IMR-90 (cell line): ENCODE measurements at regions not wholly inside any gene's neighbourhood (a gene's known extent, or its start where the extent isn't known, plus 50 kb on each side); places are given as distances from the start of the nearest gene placed in this dataset.

Source experiments
- ATAC-seq: fragments of 200-7000 bp; cut with Tn5 transposase; 2 replicates; pipeline ENCODE4 v1.9.1; 2020; ENCODE audit warnings: low read depth, mild to moderate bottlenecking, moderate library complexity
- BruUV-seq: library from RNA; stranded (reverse); fragments of 400-500 nt; replicated peaks from 2 replicates; lab custom pipeline; 2021; lab: Mats Ljungman, UMichigan
- CTCF ChIA-PET: fragments of 300-600 bp; formaldehyde crosslinking; extraction: SDS; loops from one replicate; lab custom pipeline; 2021; ENCODE audit warnings: antibody characterized with exemption; lab: Yijun Ruan, JAX
- POLR2A ChIA-PET: fragments of 300-600 bp; sonication (Branson Sonifier 250); formaldehyde crosslinking; loops from one replicate; lab custom pipeline; 2022; ENCODE audit warnings: antibody characterized with exemption; ENCODE audit not compliant: unreplicated experiment; lab: Charles Lee
- DNase-seq: peaks from one replicate; pipeline ENCODE4 v3.0.0; 2013
- H2AFZ ChIP-seq: replicated peaks from 2 replicates; pipeline ENCODE3; 2013; ENCODE audit warnings: low read length, mild to moderate bottlenecking; ENCODE audit not compliant: poor library complexity
- H2AK5ac ChIP-seq: 2 replicates; pipeline ENCODE4 v1.6.1; 2013; ENCODE audit warnings: low read depth, low read length, inconsistent platforms
- H2AK9ac ChIP-seq: replicated peaks from 2 replicates; pipeline ENCODE3; 2013; ENCODE audit warnings: mild to moderate bottlenecking, low read depth, low read length, moderate library complexity; ENCODE audit not compliant: poor library complexity
- H2BK120ac ChIP-seq: 2 replicates; pipeline ENCODE4 v1.6.1; 2013; ENCODE audit warnings: low read depth, low read length, inconsistent platforms
- H2BK15ac ChIP-seq: 3 replicates; pipeline ENCODE4 v1.6.1; 2013; ENCODE audit warnings: low read depth, low read length, inconsistent platforms
- H2BK20ac ChIP-seq: 2 replicates; pipeline ENCODE4 v1.6.1; 2013; ENCODE audit warnings: low read depth, mild to moderate bottlenecking, inconsistent platforms, low read length, moderate library complexity
- H2BK5ac ChIP-seq: 2 replicates; pipeline ENCODE4 v1.6.1; 2013; ENCODE audit warnings: mild to moderate bottlenecking, low read depth, low read length, inconsistent platforms; ENCODE audit not compliant: poor library complexity, severe bottlenecking
- H3K14ac ChIP-seq: replicated peaks from 2 replicates; pipeline ENCODE4 v1.6.1; 2013; ENCODE audit warnings: low read depth, low read length, inconsistent platforms
- H3K18ac ChIP-seq: 2 replicates; pipeline ENCODE4 v1.6.1; 2013; ENCODE audit warnings: low read depth, low read length, control low read depth
- H3K23ac ChIP-seq: 2 replicates; pipeline ENCODE4 v1.6.1; 2013; ENCODE audit warnings: low read depth, low read length, inconsistent platforms
- H3K27ac ChIP-seq: 2 replicates; pipeline ENCODE4 v1.5.1; 2013; ENCODE audit warnings: mild to moderate bottlenecking, control low read depth, low read length; ENCODE audit not compliant: insufficient read depth
- H3K27me3 ChIP-seq: 2 replicates; pipeline ENCODE4 v1.6.1; 2013; ENCODE audit warnings: low read length; ENCODE audit not compliant: control insufficient read depth, insufficient read depth
- H3K36me3 ChIP-seq: 2 replicates; pipeline ENCODE4 v1.6.1; 2013; ENCODE audit warnings: low read length, mixed read lengths; ENCODE audit not compliant: control insufficient read depth, insufficient read depth
- H3K4ac ChIP-seq: 2 replicates; pipeline ENCODE4 v1.6.1; 2013; ENCODE audit warnings: low read depth, low read length, inconsistent platforms
- H3K4me1 ChIP-seq: 2 replicates; pipeline ENCODE4 v1.6.1; 2013; ENCODE audit warnings: low read length, mixed read lengths; ENCODE audit not compliant: control insufficient read depth, insufficient read depth
- H3K4me2 ChIP-seq: 2 replicates; pipeline ENCODE4 v1.6.1; 2013; ENCODE audit warnings: low read depth, mild to moderate bottlenecking, control low read depth, low read length, moderate library complexity
- H3K4me3 ChIP-seq: 2 replicates; pipeline ENCODE4 v1.5.1; 2013; ENCODE audit warnings: low read depth, mild to moderate bottlenecking, control low read depth, low read length, moderate library complexity; ENCODE audit not compliant: insufficient read depth
- H3K56ac ChIP-seq: 2 replicates; pipeline ENCODE4 v1.6.1; 2013; ENCODE audit warnings: low read length, inconsistent platforms; ENCODE audit not compliant: insufficient read depth; ENCODE audit errors: extremely low read depth
- H3K79me1 ChIP-seq, 2 experiments: 2 replicates each; pipeline ENCODE4 v1.6.1; 2013; ENCODE audit warnings: low read length in 2 of 2, inconsistent platforms in 1 of 2, low read depth in 1 of 2
- H3K9ac ChIP-seq: 2 replicates; pipeline ENCODE4 v1.6.1; 2013; ENCODE audit warnings: low read depth, low read length, control low read depth
- H3K9me1 ChIP-seq: 2 replicates; pipeline ENCODE4 v1.6.1; 2013; ENCODE audit warnings: low read length, inconsistent platforms; ENCODE audit not compliant: insufficient read depth
- H3K9me3 ChIP-seq: 2 replicates; pipeline ENCODE4 v1.6.1; 2013; ENCODE audit warnings: low read length; ENCODE audit not compliant: control insufficient read depth, insufficient read depth
- H4K20me1 ChIP-seq: 2 replicates; pipeline ENCODE4 v1.6.1; 2013; ENCODE audit warnings: low read length, inconsistent platforms; ENCODE audit not compliant: insufficient read depth
- H4K5ac ChIP-seq: 2 replicates; pipeline ENCODE4 v1.6.1; 2013; ENCODE audit warnings: mild to moderate bottlenecking, low read depth, low read length, control low read depth
- H4K8ac ChIP-seq, 2 experiments: 2 replicates each; pipeline ENCODE4 v1.6.1; 2013; ENCODE audit warnings: low read depth in 2 of 2, low read length in 2 of 2, control low read depth in 1 of 2, inconsistent platforms in 1 of 2
- H4K91ac ChIP-seq: 2 replicates; pipeline ENCODE4 v1.6.1; 2013; ENCODE audit warnings: low read depth, low read length, inconsistent platforms; ENCODE audit not compliant: insufficient read depth
- POLR2A ChIP-seq: IDR thresholded peaks from 2 replicates; pipeline ENCODE4 v1.6.1; 2012; ENCODE audit warnings: mild to moderate bottlenecking, low read depth, low read length
- RFX5 ChIP-seq: IDR thresholded peaks from 2 replicates; pipeline ENCODE4 v1.8.0; 2012; ENCODE audit warnings: low read depth, mild to moderate bottlenecking, low read length, moderate library complexity
- WGBS, 2 experiments: methylation state at CpG; one replicate each; pipeline versions ENCODE4 v1.1.5 to v1.1.7; 2013; ENCODE audit warnings: missing lambda C conversion rate in 2 of 2; ENCODE audit not compliant: insufficient read length in 1 of 2; ENCODE audit errors: extremely low coverage in 2 of 2; 5-methylcytosine and 5-hydroxymethylcytosine counted together
- dilution Hi-C: fragments of 300-500 bp; cut with HindIII; formaldehyde crosslinking; loops from one replicate; pipeline ENCODE4 v1.14.3; 2018; ENCODE audit warnings: low sequenced_read_pairs; ENCODE audit not compliant: unreplicated experiment
- in situ Hi-C: fragments of 300-500 bp; cut with MboI; formaldehyde crosslinking; loops from 3 replicates; pipeline ENCODE4 v1.14.3; 2019; ENCODE audit warnings: low sequenced_read_pairs, inconsistent platforms, mixed read lengths
- intact Hi-C: fragments of 100-400 bp; cut with micrococcal nuclease; formaldehyde crosslinking; loops from 2 replicates; pipeline ENCODE4 v1.10.0; 2022

- Histone ChIP-seq H4K5ac (no peak overlapping the region), H2AFZ (no peak overlapping the region), H3K4me1 (peaks cover 6% of the 10 kb centered on the region), H3K4me2 (no peak overlapping the region), H3K18ac (no peak overlapping the region), H4K91ac (no peak overlapping the region), H3K4ac (no peak overlapping the region), H3K36me3 (no peaks in the 10 kb centered on the region), H3K14ac (no peak overlapping the region), H3K9ac (no peak overlapping the region), H2AK5ac (no peak overlapping the region), H2BK5ac (no peak overlapping the region), H2BK20ac (no peak overlapping the region), H3K4me3 (no peak overlapping the region), H3K9me1 (peaks cover 5% of the 10 kb centered on the region; the same call in 1 of the 2 replicates), H3K23ac (no peak overlapping the region), H2BK15ac (no peak overlapping the region), H3K27me3 (no peaks in the 10 kb centered on the region), H2AK9ac (no peak overlapping the region), H4K20me1 (no peaks in the 10 kb centered on the region), H3K56ac (no peak overlapping the region), H3K27ac (no peak overlapping the region), H3K9me3 (no peaks in the 10 kb centered on the region), H4K8ac (no peak overlapping the region), H2BK120ac (no peak overlapping the region), H3K79me1 (no peaks in the 10 kb centered on the region)
- ChIA-PET POLR2A (no interaction called here), CTCF (no interaction called here)
- DNase-seq (no peak), ATAC-seq (no peak)
- intact Hi-C loops = loop anchor here (10.0 kb wide), 2 partner anchors 438 to 452 kb away; no protein-coding TSS in a partner anchor
- dilution Hi-C loops = no loop called here
- in situ Hi-C loops = no loop called here
- TF ChIP-seq POLR2A (no peak), RFX5 (no peak)
- no CpG with 5 or more reads among the region's 2 CpGs for WGBS, 2 experiments
- BruUV-seq = no TSS peak
These were observed 457.7 kb upstream of the RUNX1 start for GRCh38 chr21:35506771-35507170.
